ENCODE measurements at regions not wholly inside any gene's neighbourhood (a gene's known extent, or its start where the extent isn't known, plus 50 kb on each side); places are given as distances from the start of the nearest gene placed in this dataset.

GRCh38 chr4:11488657-11489452 lies 60.2 kb upstream of the HS3ST1 start:
- H3K27ac ChIP-seq (ENCODE audit: poor library complexity, severe bottlenecking): peak overlapping the region; percentile 26
- no peaks in the 10 kb centered on the region for H3K9me3 ChIP-seq (ENCODE audit: severe bottlenecking)
- ATAC-seq (ENCODE audit: low read depth) (peak; percentile 84), DNase-seq (ENCODE audit: low spot score) (no peak)
- H3K4me3 ChIP-seq (ENCODE audit: severe bottlenecking): no peak overlapping the region
- H3K27me3 ChIP-seq (ENCODE audit: insufficient read depth, poor library complexity, severe bottlenecking): no peaks in the 10 kb centered on the region
- peaks cover 17% of the 10 kb centered on the region for H3K4me1 ChIP-seq (ENCODE audit: insufficient read depth, poor library complexity, severe bottlenecking)
- TF ChIP-seq CTCF (IDR thresholded peaks at IDR 0.05; ENCODE audit: poor library complexity, severe bottlenecking): no peak
- H3K36me3 ChIP-seq (ENCODE audit: low read depth): no peaks in the 10 kb centered on the region

GRCh38 chr4:11487868-11488544 lies 59.3 kb upstream of the HS3ST1 start:
- Histone ChIP-seq H3K4me1 (ENCODE audit: insufficient read depth, poor library complexity, severe bottlenecking) (peaks cover 17% of the 10 kb centered on the region), H3K4me3 (ENCODE audit: severe bottlenecking) (no peak overlapping the region), H3K9me3 (ENCODE audit: severe bottlenecking) (no peaks in the 10 kb centered on the region), H3K27ac (ENCODE audit: poor library complexity, severe bottlenecking) (peak overlapping the region; percentile 26), H3K36me3 (ENCODE audit: low read depth) (no peaks in the 10 kb centered on the region), H3K27me3 (ENCODE audit: insufficient read depth, poor library complexity, severe bottlenecking) (no peaks in the 10 kb centered on the region)
- ATAC-seq (ENCODE audit: low read depth): peak; percentile 69
- DNase-seq (ENCODE audit: low spot score): no peak
- no peak for TF ChIP-seq CTCF (IDR thresholded peaks at IDR 0.05; ENCODE audit: poor library complexity, severe bottlenecking)

GRCh38 chr4:11487139-11487538 lies 58.4 kb upstream of the HS3ST1 start:
- H3K4me1 ChIP-seq (ENCODE audit: insufficient read depth, poor library complexity, severe bottlenecking): peaks cover 17% of the 10 kb centered on the region
- H3K27ac ChIP-seq (ENCODE audit: poor library complexity, severe bottlenecking): peak overlapping the region; percentile 26
- no peak for ATAC-seq (ENCODE audit: low read depth)
- no peak for TF ChIP-seq CTCF (IDR thresholded peaks at IDR 0.05; ENCODE audit: poor library complexity, severe bottlenecking)
- no peak overlapping the region for H3K4me3 ChIP-seq (ENCODE audit: severe bottlenecking)
- H3K36me3 ChIP-seq (ENCODE audit: low read depth): no peaks in the 10 kb centered on the region
- no peak for DNase-seq (ENCODE audit: low spot score)
- H3K9me3 ChIP-seq (ENCODE audit: severe bottlenecking): no peaks in the 10 kb centered on the region
- H3K27me3 ChIP-seq (ENCODE audit: insufficient read depth, poor library complexity, severe bottlenecking): no peaks in the 10 kb centered on the region

- ATAC-seq (ENCODE audit: low read depth): no peak
- TF ChIP-seq CTCF (IDR thresholded peaks at IDR 0.05; ENCODE audit: poor library complexity, severe bottlenecking): no peak
Observed at GRCh38 chr4:11485926-11486325, 57.2 kb upstream of the HS3ST1 start.

GRCh38 chr4:11484531-11484930 lies 55.8 kb upstream of the HS3ST1 start:
- no peaks in the 10 kb centered on the region for H3K27me3 ChIP-seq (ENCODE audit: insufficient read depth, poor library complexity, severe bottlenecking)
- H3K4me3 ChIP-seq (ENCODE audit: severe bottlenecking): no peak overlapping the region
- no peaks in the 10 kb centered on the region for H3K9me3 ChIP-seq (ENCODE audit: severe bottlenecking)
- DNase-seq (ENCODE audit: low spot score): no peak
- H3K36me3 ChIP-seq (ENCODE audit: low read depth): no peaks in the 10 kb centered on the region
- TF ChIP-seq CTCF (IDR thresholded peaks at IDR 0.05; ENCODE audit: poor library complexity, severe bottlenecking): no peak
- H3K27ac ChIP-seq (ENCODE audit: poor library complexity, severe bottlenecking): no peak overlapping the region
- ATAC-seq (ENCODE audit: low read depth): no peak
- peaks cover 17% of the 10 kb centered on the region for H3K4me1 ChIP-seq (ENCODE audit: insufficient read depth, poor library complexity, severe bottlenecking)

More at GRCh38 chr4:11485926-11486325, 57.2 kb upstream of the HS3ST1 start:
- Histone ChIP-seq H3K36me3 (ENCODE audit: low read depth) (no peaks in the 10 kb centered on the region), H3K27ac (ENCODE audit: poor library complexity, severe bottlenecking) (no peak overlapping the region), H3K9me3 (ENCODE audit: severe bottlenecking) (no peaks in the 10 kb centered on the region), H3K4me3 (ENCODE audit: severe bottlenecking) (no peak overlapping the region), H3K4me1 (ENCODE audit: insufficient read depth, poor library complexity, severe bottlenecking) (peaks cover 17% of the 10 kb centered on the region), H3K27me3 (ENCODE audit: insufficient read depth, poor library complexity, severe bottlenecking) (no peaks in the 10 kb centered on the region)
- no peak for DNase-seq (ENCODE audit: low spot score)

Measured in RWPE2 (cell line).